ENCODE measurements at regions not wholly inside any gene's neighbourhood (a gene's known extent, or its start where the extent isn't known, plus 50 kb on each side); places are given as distances from the start of the nearest gene placed in this dataset.
A peak's percentile ranks its signal among the peaks of the same experiment; 100 is the strongest.

GRCh38 chr3:72351536-72351935, 496.7 kb downstream of the SHQ1 start:
- intact Hi-C loops (cut with DNase I; ENCODE audit: low total_unique reads): no loop called here
- H3K4me3 ChIP-seq: no peak overlapping the region
- H3K27ac ChIP-seq: no peak overlapping the region
- no peaks in the 10 kb centered on the region for H3K27me3 ChIP-seq
- H3K9me3 ChIP-seq: no peaks in the 10 kb centered on the region
- no peaks in the 10 kb centered on the region for H3K36me3 ChIP-seq
- no peaks in the 10 kb centered on the region for H3K4me1 ChIP-seq
- no peak for DNase-seq
- TF ChIP-seq CTCF (IDR thresholded peaks at IDR 0.05): no peak
- TF ChIP-seq POLR2A (IDR thresholded peaks at IDR 0.05): no peak

GRCh38 chr3:72350761-72351505, 497.3 kb downstream of the SHQ1 start:
- Histone ChIP-seq H3K4me1 (no peaks in the 10 kb centered on the region), H3K4me3 (no peak overlapping the region), H3K27ac (no peak overlapping the region), H3K36me3 (no peaks in the 10 kb centered on the region), H3K27me3 (no peaks in the 10 kb centered on the region), H3K9me3 (no peaks in the 10 kb centered on the region)
- no peak for DNase-seq
- intact Hi-C loops (cut with DNase I; ENCODE audit: low total_unique reads): no loop called here
- TF ChIP-seq POLR2A (IDR thresholded peaks at IDR 0.05) (no peak), CTCF (IDR thresholded peaks at IDR 0.05) (no peak)

- Histone ChIP-seq H3K36me3 (no peaks in the 10 kb centered on the region), H3K27me3 (no peaks in the 10 kb centered on the region), H3K4me3 (no peak overlapping the region), H3K27ac (no peak overlapping the region), H3K4me1 (peaks cover 0 to 4% of the 10 kb centered on the region in 2 donors), H3K9me3 (no peaks in the 10 kb centered on the region)
- DNase-seq: no peak
- TF ChIP-seq POLR2A (IDR thresholded peaks at IDR 0.05) (no peak), CTCF (IDR thresholded peaks at IDR 0.05) (no peak)
- intact Hi-C loops (cut with DNase I; ENCODE audit: low total_unique reads): no loop called here
Measured at GRCh38 chr3:72348357-72348756, 499.9 kb downstream of the SHQ1 start.

- DNase-seq: peak; percentile 59 to 68
- intact Hi-C loops (cut with DNase I; ENCODE audit: low total_unique reads): no loop called here
- Histone ChIP-seq H3K9me3 (no peaks in the 10 kb centered on the region), H3K4me1 (peaks cover 0 to 4% of the 10 kb centered on the region in 2 donors), H3K27me3 (no peaks in the 10 kb centered on the region), H3K27ac (peak overlapping the region in 1 of 2 donors; percentile 8), H3K4me3 (no peak overlapping the region), H3K36me3 (no peaks in the 10 kb centered on the region)
- TF ChIP-seq CTCF (IDR thresholded peaks at IDR 0.05) (no peak), POLR2A (IDR thresholded peaks at IDR 0.05) (no peak)
Measured at GRCh38 chr3:72347819-72348319, 500.4 kb downstream of the SHQ1 start.

- H3K27ac ChIP-seq: peak overlapping the region; percentile 33 to 65
- intact Hi-C loops (cut with DNase I; ENCODE audit: low total_unique reads): no loop called here
- no peaks in the 10 kb centered on the region for H3K27me3 ChIP-seq
- peak; percentile 54 to 72 for DNase-seq
- H3K9me3 ChIP-seq: no peaks in the 10 kb centered on the region
- TF ChIP-seq POLR2A (IDR thresholded peaks at IDR 0.05): no peak
- no peak for TF ChIP-seq CTCF (IDR thresholded peaks at IDR 0.05)
- peaks cover 0 to 4% of the 10 kb centered on the region in 2 donors for H3K4me1 ChIP-seq
- H3K4me3 ChIP-seq: no peak overlapping the region
- H3K36me3 ChIP-seq: no peaks in the 10 kb centered on the region
Measured at GRCh38 chr3:72346526-72346926, 501.7 kb downstream of the SHQ1 start.
